Muscle layer of duodenum (tissue), 2 donors: ENCODE measurements at regions not wholly inside any gene's neighbourhood (a gene's known extent, or its start where the extent isn't known, plus 50 kb on each side); places are given as distances from the start of the nearest gene placed in this dataset.

Experiments
- H3K27ac ChIP-seq: one replicate; pipeline ENCODE4 v1.7.0; 2013; ENCODE audit warnings: mild to moderate bottlenecking, low read length
- H3K27me3 ChIP-seq: one replicate; pipeline ENCODE4 v1.7.0; 2013; ENCODE audit warnings: low read depth, mild to moderate bottlenecking, control low read depth, low read length
- H3K36me3 ChIP-seq, 2 donors: one replicate each; pipeline ENCODE4 v1.7.0; 2013; ENCODE audit warnings: low read length in 2 of 2, control low read depth in 1 of 2, mild to moderate bottlenecking in 1 of 2; ENCODE audit not compliant: insufficient read depth in 2 of 2, control insufficient read depth in 1 of 2
- H3K4me1 ChIP-seq, 2 donors: one replicate each; pipeline ENCODE4 v1.7.0; 2013; ENCODE audit warnings: low read length in 2 of 2, mild to moderate bottlenecking in 2 of 2, control low read depth in 1 of 2, moderate library complexity in 1 of 2; ENCODE audit not compliant: insufficient read depth in 2 of 2, control insufficient read depth in 1 of 2
- H3K4me3 ChIP-seq, 2 donors: one replicate each; pipeline ENCODE4 v1.7.0; 2013; ENCODE audit warnings: low read length in 2 of 2, low read depth in 1 of 2, mild to moderate bottlenecking in 1 of 2
- H3K9me3 ChIP-seq, 2 donors: one replicate each; pipeline ENCODE4 v1.7.0; 2013; ENCODE audit warnings: low read length in 2 of 2, control low read depth in 1 of 2, mild to moderate bottlenecking in 1 of 2; ENCODE audit not compliant: control insufficient read depth in 1 of 2
- donor health status: healthy.

- no peaks in the 10 kb centered on the region for H3K4me1 ChIP-seq
- H3K9me3 ChIP-seq, result no peaks in the 10 kb centered on the region
- H3K36me3 ChIP-seq, result no peaks in the 10 kb centered on the region
- no peak overlapping the region for H3K27ac ChIP-seq
- H3K4me3 ChIP-seq, result no peak overlapping the region
- no peaks in the 10 kb centered on the region for H3K27me3 ChIP-seq
Measured at GRCh38 chr14:47744155-47744554, 68.8 kb upstream of the MDGA2 start.

GRCh38 chr14:47739541-47739940 is 64.1 kb upstream of the MDGA2 start:
- Histone ChIP-seq H3K27ac (no peak overlapping the region), H3K9me3 (no peaks in the 10 kb centered on the region), H3K36me3 (no peaks in the 10 kb centered on the region), H3K4me3 (no peak overlapping the region), H3K4me1 (no peaks in the 10 kb centered on the region), H3K27me3 (no peaks in the 10 kb centered on the region)

- Histone ChIP-seq H3K27ac (no peak overlapping the region), H3K4me1 (no peaks in the 10 kb centered on the region), H3K27me3 (no peaks in the 10 kb centered on the region), H3K4me3 (no peak overlapping the region), H3K9me3 (no peaks in the 10 kb centered on the region), H3K36me3 (no peaks in the 10 kb centered on the region)
Measured at GRCh38 chr14:47730296-47730695, 54.9 kb upstream of the MDGA2 start.
